ENCODE measurements at regions not wholly inside any gene's neighbourhood (a gene's known extent, or its start where the extent isn't known, plus 50 kb on each side); places are given as distances from the start of the nearest gene placed in this dataset.

DNA sequence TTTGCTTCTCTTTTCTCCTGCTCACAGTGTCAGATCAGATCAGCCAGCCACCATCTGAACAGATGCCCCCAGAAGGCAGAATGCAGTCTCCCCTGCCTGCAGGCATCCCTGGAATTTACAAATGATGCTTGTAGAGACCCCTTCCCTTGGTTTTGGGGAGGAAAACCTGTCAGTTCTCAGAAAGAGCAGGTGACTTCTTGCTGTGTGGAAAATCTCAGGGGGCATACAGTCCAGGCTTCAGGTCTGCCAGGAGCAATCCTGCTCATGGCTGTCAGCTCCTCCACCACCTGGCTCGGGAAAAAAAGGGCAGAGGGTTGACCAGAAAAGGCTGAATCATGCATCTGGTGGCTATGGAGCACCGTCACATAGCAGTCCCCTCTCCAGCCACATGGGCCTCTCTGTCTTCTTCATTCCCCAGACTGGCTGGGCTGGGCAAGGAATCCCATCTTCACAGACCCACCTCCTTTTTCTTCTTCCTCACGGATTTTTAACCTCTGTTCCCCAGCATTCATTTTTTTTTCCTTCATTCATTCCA lies 107.0 kb downstream of the KCNF1 start:
- H3K4me3 ChIP-seq (ENCODE audit: low read length): no peak overlapping the region
- no peak overlapping the region for H3K56ac ChIP-seq (ENCODE audit: low read length)
- no peak overlapping the region for H4K5ac ChIP-seq (ENCODE audit: low read length)
- H3K27me3 ChIP-seq (ENCODE audit: insufficient read depth, low read length, poor library complexity): no peaks in the 10 kb centered on the region
- H3K18ac ChIP-seq (ENCODE audit: low read length): no peak overlapping the region
- WGBS (ENCODE audit: extremely low coverage, insufficient coverage, low lambda C conversion rate): no CpG with 5 or more reads among the region's 3 CpGs
- H3K79me2 ChIP-seq (ENCODE audit: control insufficient read depth, insufficient read depth, low read length): no peaks in the 10 kb centered on the region
- no peak overlapping the region for H2BK5ac ChIP-seq (ENCODE audit: low read length)
- H2BK15ac ChIP-seq (replicated peaks; ENCODE audit: low read depth): no peak overlapping the region
- no peaks in the 10 kb centered on the region for H3K79me1 ChIP-seq (ENCODE audit: low read length)
- H3K4me2 ChIP-seq (ENCODE audit: low read length): no peak overlapping the region
- H4K8ac ChIP-seq (ENCODE audit: low read depth, low read length): no peak overlapping the region
- no peak overlapping the region for H3K27ac ChIP-seq (ENCODE audit: low read depth, low read length)
- no peak overlapping the region for H3K23ac ChIP-seq (ENCODE audit: low read length)
- peak; percentile 18 for DNase-seq
- H3K4me1 ChIP-seq (ENCODE audit: control insufficient read depth, low read depth, low read length): no peaks in the 10 kb centered on the region
- H3K36me3 ChIP-seq (ENCODE audit: control insufficient read depth, insufficient read depth, low read length): no peaks in the 10 kb centered on the region
- H3K4ac ChIP-seq (ENCODE audit: low read depth, low read length): no peak overlapping the region
- no peak overlapping the region for H2AK5ac ChIP-seq (ENCODE audit: low read length)
- no peak overlapping the region for H3K9ac ChIP-seq (ENCODE audit: low read length)
- no peak overlapping the region for H2BK120ac ChIP-seq (ENCODE audit: low read depth, low read length)

DNA sequence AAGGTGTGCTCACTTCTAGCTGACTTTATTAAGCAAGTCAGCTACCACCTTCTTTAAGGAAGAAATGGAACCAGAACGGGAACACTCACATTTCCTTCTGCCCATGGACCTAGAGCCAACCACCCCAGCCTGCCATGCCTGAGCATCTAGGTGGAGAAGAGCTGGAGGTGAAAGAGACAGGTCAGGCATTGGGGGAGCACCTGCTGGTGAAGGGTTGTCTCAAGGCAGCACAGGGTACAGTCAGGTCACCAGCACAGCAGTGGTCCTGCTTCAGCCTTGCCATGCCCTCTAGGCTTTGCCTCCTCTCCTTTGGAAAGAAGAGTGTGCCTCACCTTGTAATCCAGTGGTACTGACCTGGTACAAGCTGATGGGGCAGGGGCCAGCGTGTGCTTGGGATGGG lies 107.9 kb downstream of the KCNF1 start:
- WGBS (ENCODE audit: extremely low coverage, insufficient coverage, low lambda C conversion rate): no CpG with 5 or more reads among the region's 2 CpGs

GRCh38 chr2:11022064-11022463 lies 110.3 kb downstream of the KCNF1 start:
- Histone ChIP-seq H3K4me1 (ENCODE audit: control insufficient read depth, low read depth, low read length) (no peaks in the 10 kb centered on the region), H4K5ac (ENCODE audit: low read length) (no peak overlapping the region), H3K23ac (ENCODE audit: low read length) (no peak overlapping the region), H2BK5ac (ENCODE audit: low read length) (no peak overlapping the region), H3K36me3 (ENCODE audit: control insufficient read depth, insufficient read depth, low read length) (no peaks in the 10 kb centered on the region), H4K8ac (ENCODE audit: low read depth, low read length) (no peak overlapping the region), H3K79me1 (ENCODE audit: low read length) (no peaks in the 10 kb centered on the region), H3K9ac (ENCODE audit: low read length) (no peak overlapping the region), H3K27ac (ENCODE audit: low read depth, low read length) (no peak overlapping the region), H3K4me2 (ENCODE audit: low read length) (no peak overlapping the region), H3K18ac (ENCODE audit: low read length) (no peak overlapping the region), H3K4ac (ENCODE audit: low read depth, low read length) (no peak overlapping the region), H2AK5ac (ENCODE audit: low read length) (no peak overlapping the region), H3K56ac (ENCODE audit: low read length) (no peak overlapping the region), H2BK15ac (replicated peaks; ENCODE audit: low read depth) (no peak overlapping the region), H3K4me3 (ENCODE audit: low read length) (no peak overlapping the region), H3K79me2 (ENCODE audit: control insufficient read depth, insufficient read depth, low read length) (no peaks in the 10 kb centered on the region), H3K27me3 (ENCODE audit: insufficient read depth, low read length, poor library complexity) (no peaks in the 10 kb centered on the region), H2BK120ac (ENCODE audit: low read depth, low read length) (no peak overlapping the region)
- WGBS (ENCODE audit: extremely low coverage, insufficient coverage, low lambda C conversion rate): no CpG with 5 or more reads among the region's 6 CpGs
- peak; percentile 42 for DNase-seq

More for the DNA sequence above, 107.9 kb downstream of the KCNF1 start:
- Histone ChIP-seq H3K56ac (ENCODE audit: low read length) (no peak overlapping the region), H2AK5ac (ENCODE audit: low read length) (no peak overlapping the region), H3K4me1 (ENCODE audit: control insufficient read depth, low read depth, low read length) (no peaks in the 10 kb centered on the region), H3K79me2 (ENCODE audit: control insufficient read depth, insufficient read depth, low read length) (no peaks in the 10 kb centered on the region), H4K8ac (ENCODE audit: low read depth, low read length) (no peak overlapping the region), H3K23ac (ENCODE audit: low read length) (no peak overlapping the region), H3K4me2 (ENCODE audit: low read length) (no peak overlapping the region), H3K79me1 (ENCODE audit: low read length) (no peaks in the 10 kb centered on the region), H3K9ac (ENCODE audit: low read length) (no peak overlapping the region), H2BK120ac (ENCODE audit: low read depth, low read length) (no peak overlapping the region), H2BK5ac (ENCODE audit: low read length) (no peak overlapping the region), H3K27me3 (ENCODE audit: insufficient read depth, low read length, poor library complexity) (no peaks in the 10 kb centered on the region), H3K4me3 (ENCODE audit: low read length) (no peak overlapping the region), H3K27ac (ENCODE audit: low read depth, low read length) (no peak overlapping the region), H4K5ac (ENCODE audit: low read length) (no peak overlapping the region), H3K18ac (ENCODE audit: low read length) (no peak overlapping the region), H2BK15ac (replicated peaks; ENCODE audit: low read depth) (no peak overlapping the region), H3K36me3 (ENCODE audit: control insufficient read depth, insufficient read depth, low read length) (no peaks in the 10 kb centered on the region), H3K4ac (ENCODE audit: low read depth, low read length) (no peak overlapping the region)
- no peak for DNase-seq

DNA sequence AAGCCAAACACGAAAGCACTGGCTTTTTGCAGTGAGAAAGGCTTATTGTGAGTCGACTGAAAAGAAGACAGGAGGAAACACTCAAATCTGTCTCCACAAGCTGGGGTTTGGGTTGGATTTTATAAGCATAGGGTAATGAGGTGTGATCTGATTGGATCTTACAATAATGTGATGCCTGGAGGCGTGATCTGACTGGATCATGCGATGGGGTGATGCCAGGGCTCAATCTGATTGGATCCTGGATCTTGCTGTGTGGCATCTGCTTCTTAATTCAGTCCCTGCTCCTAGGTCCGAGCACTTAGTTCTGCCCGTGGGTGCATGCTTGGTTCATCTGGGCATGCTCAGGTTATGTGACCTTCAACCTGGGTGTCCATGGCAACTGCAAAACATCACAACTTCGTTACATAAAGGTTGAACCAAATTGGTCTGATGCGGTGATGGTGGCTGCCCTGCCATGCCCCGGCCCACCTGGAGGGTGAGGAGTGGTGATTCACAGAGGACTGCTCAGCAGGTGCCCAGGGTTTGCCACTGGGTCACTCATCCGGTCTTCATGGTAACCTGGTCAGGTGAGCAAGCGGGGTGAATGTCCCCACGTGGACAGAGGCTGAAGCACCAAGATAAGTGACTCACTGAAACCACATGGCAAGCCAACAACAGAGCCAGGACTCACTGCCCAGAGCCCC lies 111.0 kb downstream of the KCNF1 start:
- no peak overlapping the region for H2AK5ac ChIP-seq (ENCODE audit: low read length)
- no peak overlapping the region for H2BK15ac ChIP-seq (replicated peaks; ENCODE audit: low read depth)
- H3K4me3 ChIP-seq (ENCODE audit: low read length): no peak overlapping the region
- DNase-seq: peak; percentile 22
- H3K36me3 ChIP-seq (ENCODE audit: control insufficient read depth, insufficient read depth, low read length): no peaks in the 10 kb centered on the region
- no peak overlapping the region for H3K9ac ChIP-seq (ENCODE audit: low read length)
- no peak overlapping the region for H4K8ac ChIP-seq (ENCODE audit: low read depth, low read length)
- no peaks in the 10 kb centered on the region for H3K79me1 ChIP-seq (ENCODE audit: low read length)
- H3K79me2 ChIP-seq (ENCODE audit: control insufficient read depth, insufficient read depth, low read length): no peaks in the 10 kb centered on the region
- no peak overlapping the region for H3K23ac ChIP-seq (ENCODE audit: low read length)
- no peak overlapping the region for H4K5ac ChIP-seq (ENCODE audit: low read length)
- no peaks in the 10 kb centered on the region for H3K27me3 ChIP-seq (ENCODE audit: insufficient read depth, low read length, poor library complexity)
- no peak overlapping the region for H3K18ac ChIP-seq (ENCODE audit: low read length)
- H3K4me2 ChIP-seq (ENCODE audit: low read length): no peak overlapping the region
- no peak overlapping the region for H3K56ac ChIP-seq (ENCODE audit: low read length)
- no peak overlapping the region for H2BK5ac ChIP-seq (ENCODE audit: low read length)
- H3K27ac ChIP-seq (ENCODE audit: low read depth, low read length): no peak overlapping the region
- H3K4ac ChIP-seq (ENCODE audit: low read depth, low read length): no peak overlapping the region
- no CpG with 5 or more reads among the region's 12 CpGs for WGBS (ENCODE audit: extremely low coverage, insufficient coverage, low lambda C conversion rate)
- H3K4me1 ChIP-seq (ENCODE audit: control insufficient read depth, low read depth, low read length): no peaks in the 10 kb centered on the region
- no peak overlapping the region for H2BK120ac ChIP-seq (ENCODE audit: low read depth, low read length)

DNA sequence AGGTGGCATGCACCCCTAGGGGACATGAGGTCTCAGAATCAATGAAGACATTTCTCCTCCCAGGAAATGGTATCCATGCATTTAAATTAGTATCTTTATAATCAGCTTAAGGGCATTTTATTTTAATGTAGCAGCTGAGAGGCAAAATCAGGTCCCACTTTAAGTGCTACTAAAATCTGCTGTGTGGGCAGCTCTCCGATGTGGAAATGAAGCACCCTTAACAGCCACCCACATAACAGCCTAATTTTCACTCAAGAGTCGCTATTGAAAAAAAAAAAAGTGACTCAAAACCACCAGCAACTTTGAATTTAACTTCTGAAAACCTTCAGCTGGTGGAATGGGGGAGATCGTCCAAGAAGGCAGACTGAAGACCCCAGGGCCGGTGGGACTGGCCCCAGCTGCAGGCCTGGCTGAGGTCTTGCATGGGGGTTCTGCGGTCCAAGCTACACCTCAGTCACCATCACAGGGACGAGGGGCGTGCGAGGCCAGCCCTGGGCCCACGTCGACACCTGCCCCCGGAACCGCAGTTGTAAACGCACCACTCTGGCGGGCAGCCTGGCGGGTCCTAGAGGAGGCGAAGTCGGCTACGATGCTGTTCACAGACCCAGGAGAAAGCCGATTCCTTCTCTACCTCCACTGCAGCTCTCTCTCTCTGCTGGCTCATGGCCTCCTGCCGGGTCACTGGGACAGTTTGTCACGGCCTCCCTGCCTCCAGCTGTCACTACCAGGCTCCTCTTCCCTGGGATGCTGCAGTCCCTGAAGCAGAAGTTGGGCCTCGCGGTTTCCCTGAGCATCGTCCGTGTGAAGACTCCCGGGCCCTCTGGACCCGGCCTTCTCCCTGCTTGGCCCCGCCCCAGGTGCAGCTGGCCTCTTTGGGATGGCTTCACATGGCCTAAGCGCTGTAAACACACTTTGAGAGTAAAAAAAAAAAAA lies 111.9 kb downstream of the KCNF1 start:
- H3K4me1 ChIP-seq (ENCODE audit: control insufficient read depth, low read depth, low read length): no peaks in the 10 kb centered on the region
- no peak overlapping the region for H3K4me2 ChIP-seq (ENCODE audit: low read length)
- H3K36me3 ChIP-seq (ENCODE audit: control insufficient read depth, insufficient read depth, low read length): no peaks in the 10 kb centered on the region
- H3K56ac ChIP-seq (ENCODE audit: low read length): no peak overlapping the region
- WGBS (ENCODE audit: extremely low coverage, insufficient coverage, low lambda C conversion rate): no CpG with 5 or more reads among the region's 29 CpGs
- no peak overlapping the region for H2BK15ac ChIP-seq (replicated peaks; ENCODE audit: low read depth)
- DNase-seq: no peak
- no peak overlapping the region for H3K4me3 ChIP-seq (ENCODE audit: low read length)
- H3K79me2 ChIP-seq (ENCODE audit: control insufficient read depth, insufficient read depth, low read length): no peaks in the 10 kb centered on the region
- no peak overlapping the region for H2AK5ac ChIP-seq (ENCODE audit: low read length)
- no peak overlapping the region for H3K27ac ChIP-seq (ENCODE audit: low read depth, low read length)
- H2BK5ac ChIP-seq (ENCODE audit: low read length): no peak overlapping the region
- no peak overlapping the region for H4K8ac ChIP-seq (ENCODE audit: low read depth, low read length)
- H4K5ac ChIP-seq (ENCODE audit: low read length): no peak overlapping the region
- no peak overlapping the region for H3K18ac ChIP-seq (ENCODE audit: low read length)
- H2BK120ac ChIP-seq (ENCODE audit: low read depth, low read length): no peak overlapping the region
- H3K4ac ChIP-seq (ENCODE audit: low read depth, low read length): no peak overlapping the region
- H3K9ac ChIP-seq (ENCODE audit: low read length): no peak overlapping the region
- H3K27me3 ChIP-seq (ENCODE audit: insufficient read depth, low read length, poor library complexity): no peaks in the 10 kb centered on the region
- H3K79me1 ChIP-seq (ENCODE audit: low read length): no peaks in the 10 kb centered on the region
- H3K23ac ChIP-seq (ENCODE audit: low read length): no peak overlapping the region
